Liver (tissue), 8 donors: ENCODE measurements at regions not wholly inside any gene's neighbourhood (a gene's known extent, or its start where the extent isn't known, plus 50 kb on each side); places are given as distances from the start of the nearest gene placed in this dataset.

ENCODE experiments used
- DNase-seq: peaks from one replicate; pipeline ENCODE4 v3.0.0-alpha.2; 2017; ENCODE audit warnings: low spot score
- H3K27ac ChIP-seq, 2 donors: one replicate each; pipeline ENCODE4 v1.7.0; 2013; ENCODE audit warnings: inconsistent platforms in 2 of 2, low read length in 2 of 2, control low read depth in 1 of 2, low read depth in 1 of 2, mild to moderate bottlenecking in 1 of 2
- H3K27me3 ChIP-seq, 4 donors: one replicate each; pipeline versions ENCODE4 v1.6.1 to v1.7.0; 2013; ENCODE audit warnings: low read length in 3 of 4, inconsistent platforms in 1 of 4, mild to moderate bottlenecking in 1 of 4, moderate library complexity in 1 of 4; ENCODE audit not compliant: control insufficient read depth in 4 of 4, insufficient read depth in 4 of 4
- H3K36me3 ChIP-seq, 4 donors: one replicate each; pipeline versions ENCODE4 v1.6.1 to v1.7.0; 2013; ENCODE audit warnings: low read length in 3 of 4, mild to moderate bottlenecking in 3 of 4, low read depth in 1 of 4, moderate library complexity in 1 of 4; ENCODE audit not compliant: control insufficient read depth in 4 of 4, insufficient read depth in 3 of 4
- H3K4me1 ChIP-seq, 4 donors: one replicate each; pipeline versions ENCODE4 v1.6.1 to v1.7.0; 2013; ENCODE audit warnings: low read length in 3 of 4, mild to moderate bottlenecking in 3 of 4, moderate library complexity in 1 of 4; ENCODE audit not compliant: control insufficient read depth in 4 of 4, insufficient read depth in 4 of 4
- H3K4me3 ChIP-seq, 3 donors: one replicate each; pipeline versions ENCODE4 v1.6.1 to v1.7.0; 2013; ENCODE audit warnings: low read length in 3 of 3, control low read depth in 1 of 3, low read depth in 1 of 3, mild to moderate bottlenecking in 1 of 3
- H3K9ac ChIP-seq, 2 donors: one replicate each; pipeline ENCODE4 v1.7.0; 2013; ENCODE audit warnings: low read length in 2 of 2, mild to moderate bottlenecking in 2 of 2, moderate library complexity in 2 of 2, control low read depth in 1 of 2, low read depth in 1 of 2
- H3K9me3 ChIP-seq, 4 donors: one replicate each; pipeline versions ENCODE4 v1.6.1 to v1.7.0; 2013; ENCODE audit warnings: low read length in 3 of 4; ENCODE audit not compliant: control insufficient read depth in 4 of 4
- ATF3 ChIP-seq: IDR thresholded peaks from 2 replicates; pipeline ENCODE4 v1.6.1; 2016; ENCODE audit warnings: antibody characterized with exemption
- CTCF ChIP-seq: fragments of 150-350 bp; IDR thresholded peaks from 2 replicates; pipeline ENCODE4 v1.5.1; 2017; ENCODE audit warnings: improper control_type of control experiment, low read depth, low read length; ENCODE audit not compliant: missing input control
- EGR1 ChIP-seq, 2 donors: IDR thresholded peaks; 2 replicates each; pipeline ENCODE4 v1.6.1; 2016 to 2018; ENCODE audit warnings: antibody characterized with exemption in 2 of 2, low read depth in 2 of 2
- FOXA1 ChIP-seq: IDR thresholded peaks from 2 replicates; pipeline ENCODE4 v1.6.1; 2016; ENCODE audit warnings: antibody characterized with exemption
- FOXA2 ChIP-seq: IDR thresholded peaks from 2 replicates; pipeline ENCODE4 v1.6.1; 2016; ENCODE audit warnings: antibody characterized with exemption
- GABPA ChIP-seq, 2 donors: IDR thresholded peaks in 1 of 2; conservative IDR thresholded peaks in 1 of 2; 2 replicates each; pipeline ENCODE4 v1.6.1; 2016; ENCODE audit warnings: antibody characterized with exemption in 2 of 2, mild to moderate bottlenecking in 1 of 2, moderate library complexity in 1 of 2
- HNF4A ChIP-seq, 2 donors: conservative IDR thresholded peaks; 2 replicates each; pipeline ENCODE4 v1.6.1; 2016; ENCODE audit warnings: antibody characterized with exemption in 2 of 2, mild to moderate bottlenecking in 2 of 2
- HNF4G ChIP-seq: IDR thresholded peaks from 2 replicates; pipeline ENCODE4 v1.6.1; 2016; ENCODE audit warnings: antibody characterized with exemption
- JUND ChIP-seq, 2 donors: IDR thresholded peaks; 2 replicates each; pipeline ENCODE4 v1.6.1; 2016; ENCODE audit warnings: antibody characterized with exemption in 2 of 2
- MAX ChIP-seq: IDR thresholded peaks from 2 replicates; pipeline ENCODE4 v1.6.1; 2016; ENCODE audit warnings: antibody characterized with exemption
- NR2F2 ChIP-seq: IDR thresholded peaks from 2 replicates; pipeline ENCODE4 v1.6.1; 2016; ENCODE audit warnings: antibody characterized with exemption
- RAD21 ChIP-seq, 2 donors: IDR thresholded peaks; 2 replicates each; pipeline ENCODE4 v1.6.1; 2016; ENCODE audit warnings: antibody characterized with exemption in 2 of 2, mild to moderate bottlenecking in 2 of 2
- REST ChIP-seq: IDR thresholded peaks from 2 replicates; pipeline ENCODE4 v1.6.1; 2016; ENCODE audit warnings: antibody characterized with exemption, mild to moderate bottlenecking
- RXRA ChIP-seq, 2 donors: IDR thresholded peaks; 2 replicates each; pipeline ENCODE4 v1.6.1; 2017 to 2018; ENCODE audit warnings: antibody characterized with exemption in 2 of 2, mild to moderate bottlenecking in 1 of 2
- SP1 ChIP-seq: IDR thresholded peaks from 2 replicates; pipeline ENCODE4 v1.6.1; 2018; ENCODE audit warnings: antibody characterized with exemption, mild to moderate bottlenecking
- TAF1 ChIP-seq: conservative IDR thresholded peaks from 2 replicates; pipeline ENCODE4 v1.6.1; 2016; ENCODE audit warnings: antibody characterized with exemption, mild to moderate bottlenecking
- YY1 ChIP-seq: IDR thresholded peaks from 2 replicates; pipeline ENCODE4 v1.6.1; 2016; ENCODE audit warnings: antibody characterized with exemption, mild to moderate bottlenecking
- ZBTB33 ChIP-seq: IDR thresholded peaks from 2 replicates; pipeline ENCODE4 v1.6.1; 2016; ENCODE audit warnings: antibody characterized with exemption
- WGBS: extraction: QIAGEN DNeasy Blood & Tissue Kit; methylation state at CpG from one replicate; pipeline ENCODE4 v1.1.7; 2013; 5-methylcytosine and 5-hydroxymethylcytosine counted together
- donor health status: healthy.
- donor health status: healthy.
- donor health status: healthy.
- donor health status: healthy.
- donor health status: healthy.

- Histone ChIP-seq H3K36me3 (no peaks in the 10 kb centered on the region), H3K4me1 (no peaks in the 10 kb centered on the region)
Measured at GRCh38 chr5:20678814-20679298, 690.9 kb upstream of the CDH18 start.

GRCh38 chr5:20678386-20678785 is 690.4 kb upstream of the CDH18 start:
- no peaks in the 10 kb centered on the region for H3K9me3 ChIP-seq
- TF ChIP-seq HNF4G: no peak
- TF ChIP-seq REST: no peak
- no peak for TF ChIP-seq FOXA1
- no peak for TF ChIP-seq JUND (IDR thresholded peaks at IDR 0.05)
- no peak for TF ChIP-seq ZBTB33
- TF ChIP-seq SP1: no peak
- TF ChIP-seq ATF3: no peak
- TF ChIP-seq FOXA2: no peak
- no peak for TF ChIP-seq CTCF
- no peak for TF ChIP-seq GABPA (IDR thresholded peaks at IDR 0.05 in 1 of 2, conservative IDR thresholded peaks at IDR 0.05 in 1 of 2)
- TF ChIP-seq RXRA (IDR thresholded peaks at IDR 0.05): no peak
- TF ChIP-seq MAX: no peak
- no peak for TF ChIP-seq HNF4A (conservative IDR thresholded peaks at IDR 0.05)
- TF ChIP-seq TAF1: no peak
- no peak for TF ChIP-seq EGR1 (IDR thresholded peaks at IDR 0.05; ENCODE audit: low read depth in 2 of 2)
- TF ChIP-seq YY1: no peak
- no peak overlapping the region for H3K4me3 ChIP-seq
- DNase-seq: no peak
- no peaks in the 10 kb centered on the region for H3K4me1 ChIP-seq
- no peak overlapping the region for H3K27ac ChIP-seq
- no peaks in the 10 kb centered on the region for H3K27me3 ChIP-seq
- no peaks in the 10 kb centered on the region for H3K36me3 ChIP-seq
- no peak overlapping the region for H3K9ac ChIP-seq

More at GRCh38 chr5:20678814-20679298, 690.9 kb upstream of the CDH18 start:
- TF ChIP-seq HNF4G (no peak), CTCF (no peak), ATF3 (no peak), SP1 (no peak), JUND (IDR thresholded peaks at IDR 0.05) (no peak), GABPA (IDR thresholded peaks at IDR 0.05 in 1 of 2, conservative IDR thresholded peaks at IDR 0.05 in 1 of 2) (no peak), RAD21 (IDR thresholded peaks at IDR 0.05) (no peak), EGR1 (IDR thresholded peaks at IDR 0.05; ENCODE audit: low read depth in 2 of 2) (no peak), TAF1 (no peak), FOXA1 (no peak), NR2F2 (no peak), HNF4A (conservative IDR thresholded peaks at IDR 0.05) (no peak), FOXA2 (no peak)
- H3K9ac ChIP-seq: no peak overlapping the region
- no peak overlapping the region for H3K27ac ChIP-seq
- H3K27me3 ChIP-seq: no peaks in the 10 kb centered on the region
- 76% methylated on average over 1 of the region's 1 CpG for WGBS
- no peak overlapping the region for H3K4me3 ChIP-seq
- DNase-seq: no peak
- no peaks in the 10 kb centered on the region for H3K9me3 ChIP-seq
